RWPE1 (cell line): ENCODE measurements at regions not wholly inside any gene's neighbourhood (a gene's known extent, or its start where the extent isn't known, plus 50 kb on each side); places are given as distances from the start of the nearest gene placed in this dataset.
"Not testable (repeated sequence)": the region's sequence is repeated elsewhere in the genome, so short reads cannot be mapped to it uniquely, and the experiment has no call there.

ENCODE experiments used
- CTCF ChIA-PET: fragments of 350-600 bp; sonication (Branson Sonifier 250); formaldehyde crosslinking; extraction: SDS; loops from one replicate; lab custom pipeline; 2021; lab: Yijun Ruan, JAX
- POLR2A ChIA-PET: fragments of 400-600 bp; formaldehyde crosslinking; extraction: SDS; loops from one replicate; lab custom pipeline; 2020; ENCODE audit warnings: antibody characterized with exemption; ENCODE audit not compliant: low non-redundant PET; lab: Yijun Ruan, JAX
- DNase-seq: peaks from one replicate; pipeline ENCODE4 v3.0.0; 2012; ENCODE audit warnings: low spot score
- H3K27ac ChIP-seq: fragments of 450-650 bp; 2 replicates; pipeline ENCODE4 v1.5.1; 2017
- TF ChIP-seq, protein P1 (sequence below): fragments of 450-650 bp; conservative IDR thresholded peaks from 2 replicates; pipeline ENCODE4 v1.5.1; 2017; ENCODE audit warnings: low read depth, mild to moderate bottlenecking

GRCh38 chr7:84895563-84895962 lies 291.3 kb downstream of the SEMA3D start:
- ChIA-PET CTCF (no interaction called here), POLR2A (no interaction called here)
- no peak for DNase-seq
- H3K27ac ChIP-seq = no peak overlapping the region
- TF ChIP-seq, protein P1, sequence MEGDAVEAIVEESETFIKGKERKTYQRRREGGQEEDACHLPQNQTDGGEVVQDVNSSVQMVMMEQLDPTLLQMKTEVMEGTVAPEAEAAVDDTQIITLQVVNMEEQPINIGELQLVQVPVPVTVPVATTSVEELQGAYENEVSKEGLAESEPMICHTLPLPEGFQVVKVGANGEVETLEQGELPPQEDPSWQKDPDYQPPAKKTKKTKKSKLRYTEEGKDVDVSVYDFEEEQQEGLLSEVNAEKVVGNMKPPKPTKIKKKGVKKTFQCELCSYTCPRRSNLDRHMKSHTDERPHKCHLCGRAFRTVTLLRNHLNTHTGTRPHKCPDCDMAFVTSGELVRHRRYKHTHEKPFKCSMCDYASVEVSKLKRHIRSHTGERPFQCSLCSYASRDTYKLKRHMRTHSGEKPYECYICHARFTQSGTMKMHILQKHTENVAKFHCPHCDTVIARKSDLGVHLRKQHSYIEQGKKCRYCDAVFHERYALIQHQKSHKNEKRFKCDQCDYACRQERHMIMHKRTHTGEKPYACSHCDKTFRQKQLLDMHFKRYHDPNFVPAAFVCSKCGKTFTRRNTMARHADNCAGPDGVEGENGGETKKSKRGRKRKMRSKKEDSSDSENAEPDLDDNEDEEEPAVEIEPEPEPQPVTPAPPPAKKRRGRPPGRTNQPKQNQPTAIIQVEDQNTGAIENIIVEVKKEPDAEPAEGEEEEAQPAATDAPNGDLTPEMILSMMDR = no peak

DNA sequence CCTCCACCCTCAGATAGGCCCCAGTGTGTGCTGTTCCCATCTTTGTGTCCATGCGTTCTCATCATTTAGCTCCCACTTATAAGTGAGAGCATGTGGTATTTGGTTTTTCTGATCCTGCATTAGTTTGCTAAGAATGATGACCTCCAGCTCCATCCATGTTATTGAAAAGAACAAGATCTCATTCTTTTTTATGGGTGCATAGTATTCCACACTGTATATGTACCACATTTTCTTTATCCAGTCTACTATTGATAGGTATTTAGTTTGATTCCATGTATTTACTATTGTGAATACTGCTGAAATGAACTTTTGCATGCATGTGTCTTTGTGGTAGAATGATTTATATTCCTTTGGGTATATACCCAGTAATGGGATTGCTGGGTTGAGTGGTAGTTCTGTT lies 303.3 kb downstream of the SEMA3D start:
- CTCF ChIA-PET, H3K27ac ChIP-seq, DNase-seq, POLR2A ChIA-PET: not testable (repeated sequence)

- CTCF ChIA-PET, H3K27ac ChIP-seq, DNase-seq, POLR2A ChIA-PET: not testable (repeated sequence)
Observed at GRCh38 chr7:84880326-84880997, 306.4 kb downstream of the SEMA3D start.

GRCh38 chr7:84879570-84880325 lies 307.1 kb downstream of the SEMA3D start:
- TF ChIP-seq, protein P1 = no peak
- DNase-seq = no peak
- ChIA-PET POLR2A (no interaction called here), CTCF (no interaction called here)
- H3K27ac ChIP-seq = no peak overlapping the region

GRCh38 chr7:84877943-84878570 lies 308.8 kb downstream of the SEMA3D start:
- TF ChIP-seq, protein P1 = no peak
- DNase-seq = no peak
- POLR2A ChIA-PET = no interaction called here
- H3K27ac ChIP-seq = no peak overlapping the region
- CTCF ChIA-PET = no interaction called here

- no peak for DNase-seq
- POLR2A ChIA-PET = no interaction called here
- H3K27ac ChIP-seq = no peak overlapping the region
- CTCF ChIA-PET = interaction anchor here (0.7 kb wide), 1 partner anchor 10 kb away, joined by 9 read pairs; no protein-coding TSS in a partner anchor
- TF ChIP-seq, protein P1 = no peak
Observed at GRCh38 chr7:84876061-84876821, 310.6 kb downstream of the SEMA3D start.

DNA sequence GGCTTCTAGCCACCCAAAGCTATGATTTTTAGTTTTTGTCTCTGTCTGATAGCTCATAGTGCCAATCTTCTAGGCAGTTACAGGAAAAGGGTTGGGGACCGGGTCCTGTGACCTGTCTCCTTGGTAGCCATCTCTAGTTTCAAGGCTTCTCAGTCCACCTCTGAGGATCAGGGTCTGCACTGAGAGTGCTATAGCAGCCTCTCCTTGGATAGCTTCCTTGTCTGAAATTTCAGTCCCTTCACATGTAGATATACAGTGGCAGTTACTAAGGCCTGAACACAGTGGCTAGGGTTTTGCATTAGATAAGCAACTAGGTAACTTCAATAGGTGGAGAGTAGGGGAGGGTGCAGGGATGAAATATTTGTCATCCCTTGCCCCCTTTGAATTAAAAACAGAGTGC lies 321.3 kb downstream of the SEMA3D start:
- ChIA-PET CTCF (no interaction called here), POLR2A (no interaction called here)

More for the DNA sequence above, 321.3 kb downstream of the SEMA3D start:
- no peak for DNase-seq
- H3K27ac ChIP-seq = no peak overlapping the region
- TF ChIP-seq, protein P1 = no peak
